ENCODE measurements at regions not wholly inside any gene's neighbourhood (a gene's known extent, or its start where the extent isn't known, plus 50 kb on each side); places are given as distances from the start of the nearest gene placed in this dataset.

GRCh38 chr5:1660511-1660910 lies 136.8 kb upstream of the LPCAT1 start:
- no peaks in the 10 kb centered on the region for H3K9me3 ChIP-seq (ENCODE audit: control insufficient read depth, insufficient read depth, low read depth, low read length)
- no peaks in the 10 kb centered on the region for H3K36me3 ChIP-seq (ENCODE audit: control insufficient read depth, insufficient read depth, low read length)
- no peak overlapping the region for H3K4me3 ChIP-seq (ENCODE audit: low read depth in 2 of 2, low read length in 2 of 2)
- TF ChIP-seq CTCF (IDR thresholded peaks at IDR 0.05): no peak
- TF ChIP-seq POLR2AphosphoS5 (IDR thresholded peaks at IDR 0.05; ENCODE audit: low read depth, low read length): no peak
- no peak for TF ChIP-seq SIN3A (IDR thresholded peaks at IDR 0.05; ENCODE audit: borderline replicate concordance, insufficient read depth, low read depth, low read length)
- TF ChIP-seq REST (IDR thresholded peaks at IDR 0.05; ENCODE audit: insufficient read depth in 1 of 2, low read depth in 2 of 2, low read length in 1 of 2): no peak
- TF ChIP-seq TCF7L2 (IDR thresholded peaks at IDR 0.05; ENCODE audit: low read depth, low read length): no peak
- ATAC-seq (no peak), DNase-seq (ENCODE audit: low read depth, low spot score) (no peak)
- no peaks in the 10 kb centered on the region for H3K27me3 ChIP-seq (ENCODE audit: control insufficient read depth, insufficient read depth, low read length)
- intact Hi-C loops (cut with micrococcal nuclease; ENCODE audit: unreplicated experiment) (no loop called here), in situ Hi-C loops (cut with HindIII; ENCODE audit: low pct_unique_long_range_greater_than_20kb, low sequenced_read_pairs) (no loop called here)
- H3K4me1 ChIP-seq (ENCODE audit: control insufficient read depth, insufficient read depth, low read length): no peaks in the 10 kb centered on the region
- no peak overlapping the region for H3K27ac ChIP-seq (ENCODE audit: low read length)
- BruUV-seq (replicated peaks): no TSS peak
- POLR2A ChIA-PET: no interaction called here
- CTCF ChIA-PET: no interaction called here

- no peaks in the 10 kb centered on the region for H3K27me3 ChIP-seq (ENCODE audit: control insufficient read depth, insufficient read depth, low read length)
- no TSS peak for BruUV-seq (replicated peaks)
- CTCF ChIA-PET: no interaction called here
These were observed 136.2 kb upstream of the LPCAT1 start for GRCh38 chr5:1660001-1660400.

More at GRCh38 chr5:1660001-1660400, 136.2 kb upstream of the LPCAT1 start:
- Histone ChIP-seq H3K36me3 (ENCODE audit: control insufficient read depth, insufficient read depth, low read length) (no peaks in the 10 kb centered on the region), H3K4me3 (ENCODE audit: low read depth in 2 of 2, low read length in 2 of 2) (no peak overlapping the region), H3K4me1 (ENCODE audit: control insufficient read depth, insufficient read depth, low read length) (no peaks in the 10 kb centered on the region), H3K27ac (ENCODE audit: low read length) (no peak overlapping the region), H3K9me3 (ENCODE audit: control insufficient read depth, insufficient read depth, low read depth, low read length) (no peaks in the 10 kb centered on the region)
- no peak for TF ChIP-seq SIN3A (IDR thresholded peaks at IDR 0.05; ENCODE audit: borderline replicate concordance, insufficient read depth, low read depth, low read length)
- no peak for TF ChIP-seq POLR2AphosphoS5 (IDR thresholded peaks at IDR 0.05; ENCODE audit: low read depth, low read length)
- no peak for TF ChIP-seq TCF7L2 (IDR thresholded peaks at IDR 0.05; ENCODE audit: low read depth, low read length)
- no peak for TF ChIP-seq REST (IDR thresholded peaks at IDR 0.05; ENCODE audit: insufficient read depth in 1 of 2, low read depth in 2 of 2, low read length in 1 of 2)
- no peak for TF ChIP-seq CTCF (IDR thresholded peaks at IDR 0.05)
- ATAC-seq: 0 out of 2 replicates have a peak, but pooled peaks have one; percentile 25
- intact Hi-C loops (cut with micrococcal nuclease; ENCODE audit: unreplicated experiment) (no loop called here), in situ Hi-C loops (cut with HindIII; ENCODE audit: low pct_unique_long_range_greater_than_20kb, low sequenced_read_pairs) (no loop called here)
- POLR2A ChIA-PET: no interaction called here
- DNase-seq (ENCODE audit: low read depth, low spot score): no peak

All from Panc1 (cell line).